CD4-positive, alpha-beta T cell (primary cell): ENCODE measurements at regions not wholly inside any gene's neighbourhood (a gene's known extent, or its start where the extent isn't known, plus 50 kb on each side); places are given as distances from the start of the nearest gene placed in this dataset.

Experiments used
- ATAC-seq: fragments of 200-7000 bp; cut with Tn5 transposase; one replicate; pipeline ENCODE4 v1.10.0; 2022; ENCODE audit warnings: mild to moderate bottlenecking; ENCODE audit not compliant: poor library complexity
- CTCF ChIA-PET: fragments of 350-600 bp; sonication (Branson Sonifier 250); formaldehyde crosslinking; loops from one replicate; lab custom pipeline; 2021; ENCODE audit warnings: antibody characterized with exemption, inconsistent platforms; lab: Charles Lee
- POLR2A ChIA-PET: fragments of 350-600 bp; sonication (Branson Sonifier 250); formaldehyde crosslinking; loops from one replicate; lab custom pipeline; 2021; ENCODE audit warnings: antibody characterized with exemption, inconsistent platforms; lab: Charles Lee
- DNase-seq, 14 experiments: peaks; one replicate each; pipeline ENCODE4 v3.0.0-alpha.2; 2013 to 2020; ENCODE audit warnings: mixed read lengths in 2 of 14
- H3K27ac ChIP-seq, 2 donors: one replicate each; pipeline versions ENCODE4 v1.5.1 to v1.7.0; 2013; ENCODE audit warnings: low read length in 2 of 2, low read depth in 1 of 2, mild to moderate bottlenecking in 1 of 2
- H3K27me3 ChIP-seq, 2 experiments: 1 replicate in 1 of 2; 2 replicates in 1 of 2; pipeline versions ENCODE4 v1.6.1 to v1.7.0; 2013; ENCODE audit warnings: low read length in 2 of 2, control low read depth in 1 of 2, mild to moderate bottlenecking in 1 of 2, moderate library complexity in 1 of 2; ENCODE audit not compliant: insufficient read depth in 2 of 2, control insufficient read depth in 1 of 2
- H3K36me3 ChIP-seq: one replicate; pipeline ENCODE4 v1.6.1; 2013; ENCODE audit warnings: low read length, control low read depth; ENCODE audit not compliant: insufficient read depth
- H3K4me1 ChIP-seq: one replicate; pipeline ENCODE4 v1.6.1; 2013; ENCODE audit warnings: low read length, control low read depth; ENCODE audit not compliant: insufficient read depth
- H3K4me3 ChIP-seq: one replicate; pipeline ENCODE4 v1.5.1; 2013; ENCODE audit warnings: mild to moderate bottlenecking, low read length, moderate library complexity
- H3K9me3 ChIP-seq, 2 experiments: 1 replicate in 1 of 2; 2 replicates in 1 of 2; pipeline versions ENCODE4 v1.6.1 to v1.7.0; 2013; ENCODE audit warnings: low read length in 2 of 2, mild to moderate bottlenecking in 2 of 2, control low read depth in 1 of 2, moderate library complexity in 1 of 2; ENCODE audit not compliant: control insufficient read depth in 1 of 2, insufficient read depth in 1 of 2
- H3K27ac Mint-ChIP-seq: one replicate; pipeline ENCODE4 v1.8.0; 2020; ENCODE audit warnings: mixed read lengths
- H3K27me3 Mint-ChIP-seq: one replicate; pipeline ENCODE4 v1.8.0; 2021; ENCODE audit warnings: mixed read lengths
- H3K36me3 Mint-ChIP-seq: one replicate; pipeline ENCODE4 v1.8.0; 2021; ENCODE audit warnings: low read depth, mixed read lengths
- H3K4me1 Mint-ChIP-seq: one replicate; pipeline ENCODE4 v1.8.0; 2021; ENCODE audit warnings: low read depth, mixed read lengths
- H3K4me3 Mint-ChIP-seq: one replicate; pipeline ENCODE4 v1.8.0; 2020; ENCODE audit warnings: mild to moderate bottlenecking, mixed read lengths
- H3K9me3 Mint-ChIP-seq: one replicate; pipeline ENCODE4 v1.8.0; 2020; ENCODE audit warnings: mixed read lengths
- intact Hi-C, 2 experiments: fragments of 100-400 bp; cut with DNase I in 1 of 2; cut with micrococcal nuclease in 1 of 2; formaldehyde crosslinking; loops; one replicate each; pipeline versions ENCODE4 v1.15.1 to v1.9.0; 2023 to 2025; cut with DNase I, micrococcal nuclease
- TF ChIP-seq, protein P1 (sequence below): fragments of 200-600 bp; IDR thresholded peaks from one replicate; pipeline ENCODE4 v1.8.0; 2022; ENCODE audit warnings: antibody characterized with exemption, mild to moderate bottlenecking

DNA sequence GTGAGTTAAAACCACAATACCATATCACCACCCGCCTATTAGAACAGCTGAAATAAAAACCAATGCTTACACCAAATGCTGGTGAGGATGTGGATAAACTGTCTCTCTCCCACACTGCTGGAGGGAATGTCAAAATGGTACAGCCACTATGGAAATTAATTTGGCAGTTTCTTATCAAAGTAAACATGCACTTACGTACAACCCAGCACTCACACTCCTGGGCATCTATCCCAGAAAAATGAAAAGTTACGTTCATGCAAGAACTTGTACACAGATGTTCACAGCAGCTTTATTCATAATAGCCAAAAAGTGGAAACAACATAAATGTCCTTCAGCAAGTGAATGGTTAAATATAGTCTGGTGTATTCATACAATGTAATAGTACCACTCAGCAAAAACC lies 173.2 kb upstream of the MYOCD start:
- DNase-seq = no peak

DNA sequence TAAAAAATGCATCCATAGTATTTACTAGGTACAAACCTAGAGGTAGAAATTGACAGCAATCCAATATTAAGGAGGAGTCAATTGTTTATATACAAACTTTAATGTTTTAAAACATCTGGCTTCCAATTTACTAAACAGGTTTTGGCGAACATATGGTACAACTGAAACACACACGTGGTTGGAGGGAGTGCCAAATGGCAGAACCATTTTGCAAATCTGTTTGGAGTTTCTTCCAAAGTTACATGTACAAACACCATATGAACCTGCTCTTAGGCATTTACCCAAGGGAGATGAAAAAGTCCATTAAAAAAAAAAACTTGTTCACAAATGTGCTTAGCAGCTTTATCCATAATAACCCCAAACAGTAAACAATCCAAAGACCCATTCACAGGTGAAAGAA lies 159.8 kb upstream of the MYOCD start:
- intact Hi-C loops = loop anchor here in 1 of 2 experiments (10.0 kb wide), 1 partner anchor 59 kb away; no protein-coding TSS in a partner anchor
- Histone ChIP-seq H3K27ac (no peak overlapping the region), H3K4me3 (no peak overlapping the region), H3K36me3 (no peaks in the 10 kb centered on the region), H3K4me1 (no peaks in the 10 kb centered on the region), H3K9me3 (peaks cover 0 to 4% of the 10 kb centered on the region in 2 experiments), H3K27me3 (no peaks in the 10 kb centered on the region)
- Mint-ChIP-seq H3K27me3 (no peaks in the 10 kb centered on the region), H3K4me1 (no peaks in the 10 kb centered on the region), H3K4me3 (no peak overlapping the region), H3K9me3 (peaks cover 19% of the 10 kb centered on the region), H3K27ac (no peak overlapping the region), H3K36me3 (no peaks in the 10 kb centered on the region)
- ATAC-seq (no peak), DNase-seq (no peak)
- TF ChIP-seq, protein P1, sequence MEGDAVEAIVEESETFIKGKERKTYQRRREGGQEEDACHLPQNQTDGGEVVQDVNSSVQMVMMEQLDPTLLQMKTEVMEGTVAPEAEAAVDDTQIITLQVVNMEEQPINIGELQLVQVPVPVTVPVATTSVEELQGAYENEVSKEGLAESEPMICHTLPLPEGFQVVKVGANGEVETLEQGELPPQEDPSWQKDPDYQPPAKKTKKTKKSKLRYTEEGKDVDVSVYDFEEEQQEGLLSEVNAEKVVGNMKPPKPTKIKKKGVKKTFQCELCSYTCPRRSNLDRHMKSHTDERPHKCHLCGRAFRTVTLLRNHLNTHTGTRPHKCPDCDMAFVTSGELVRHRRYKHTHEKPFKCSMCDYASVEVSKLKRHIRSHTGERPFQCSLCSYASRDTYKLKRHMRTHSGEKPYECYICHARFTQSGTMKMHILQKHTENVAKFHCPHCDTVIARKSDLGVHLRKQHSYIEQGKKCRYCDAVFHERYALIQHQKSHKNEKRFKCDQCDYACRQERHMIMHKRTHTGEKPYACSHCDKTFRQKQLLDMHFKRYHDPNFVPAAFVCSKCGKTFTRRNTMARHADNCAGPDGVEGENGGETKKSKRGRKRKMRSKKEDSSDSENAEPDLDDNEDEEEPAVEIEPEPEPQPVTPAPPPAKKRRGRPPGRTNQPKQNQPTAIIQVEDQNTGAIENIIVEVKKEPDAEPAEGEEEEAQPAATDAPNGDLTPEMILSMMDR = no peak
- ChIA-PET POLR2A (no interaction called here), CTCF (no interaction called here)

More for the DNA sequence above, 173.2 kb upstream of the MYOCD start:
- Mint-ChIP-seq H3K36me3 (no peaks in the 10 kb centered on the region), H3K27ac (no peak overlapping the region), H3K9me3 (peaks cover 8% of the 10 kb centered on the region), H3K4me1 (no peaks in the 10 kb centered on the region), H3K27me3 (no peaks in the 10 kb centered on the region), H3K4me3 (no peak overlapping the region)
- Histone ChIP-seq H3K4me3 (no peak overlapping the region), H3K27ac (no peak overlapping the region), H3K9me3 (peaks cover 0 to 4% of the 10 kb centered on the region in 2 experiments), H3K4me1 (no peaks in the 10 kb centered on the region), H3K36me3 (no peaks in the 10 kb centered on the region), H3K27me3 (no peaks in the 10 kb centered on the region)
- ATAC-seq = no peak
- TF ChIP-seq, protein P1 = no peak
- intact Hi-C loops = no loop called here
- POLR2A ChIA-PET = no interaction called here
- CTCF ChIA-PET = no interaction called here

DNA sequence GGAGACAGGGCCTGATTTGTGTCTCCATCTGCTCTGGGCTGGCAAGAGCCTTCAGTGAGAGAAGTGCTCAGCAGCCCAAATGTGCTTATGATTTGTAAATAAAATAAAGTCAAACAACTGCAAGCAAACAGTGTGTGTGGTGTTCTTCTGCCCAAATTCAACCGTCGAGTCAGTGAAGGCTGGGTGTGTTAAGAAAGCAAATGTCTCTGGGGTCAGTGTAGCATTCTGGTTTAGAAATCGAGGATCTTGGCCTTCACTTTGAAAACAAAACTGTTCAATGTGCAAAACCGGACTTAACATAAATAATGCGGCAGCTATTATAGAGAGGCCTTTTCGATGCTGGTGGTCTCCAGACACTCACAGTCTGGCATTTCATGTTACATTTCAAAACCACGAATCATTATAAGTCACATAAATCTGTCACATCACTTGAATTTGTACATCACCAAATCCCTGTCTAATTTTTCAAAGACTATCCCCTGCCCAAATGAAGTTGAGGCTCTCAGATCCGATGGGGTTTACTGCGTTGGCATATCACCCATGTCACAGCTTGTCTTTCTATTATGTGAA lies 158.6 kb upstream of the MYOCD start:
- CTCF ChIA-PET = no interaction called here

More for the DNA sequence above, 158.6 kb upstream of the MYOCD start:
- Histone ChIP-seq H3K4me1 (no peaks in the 10 kb centered on the region), H3K4me3 (no peak overlapping the region), H3K36me3 (no peaks in the 10 kb centered on the region), H3K27ac (no peak overlapping the region), H3K27me3 (no peaks in the 10 kb centered on the region), H3K9me3 (peaks cover 0 to 4% of the 10 kb centered on the region in 2 experiments)
- Mint-ChIP-seq H3K36me3 (no peaks in the 10 kb centered on the region), H3K9me3 (peaks cover 21% of the 10 kb centered on the region), H3K4me3 (no peak overlapping the region), H3K4me1 (no peaks in the 10 kb centered on the region), H3K27me3 (no peaks in the 10 kb centered on the region), H3K27ac (no peak overlapping the region)
- TF ChIP-seq, protein P1 = no peak
- POLR2A ChIA-PET = no interaction called here
- no peak for DNase-seq
- intact Hi-C loops = loop anchor here in 1 of 2 experiments (10.0 kb wide), 1 partner anchor 58 kb away; no protein-coding TSS in a partner anchor
- no peak for ATAC-seq
